ENCODE measurements at regions not wholly inside any gene's neighbourhood (a gene's known extent, or its start where the extent isn't known, plus 50 kb on each side); places are given as distances from the start of the nearest gene placed in this dataset.

DNA sequence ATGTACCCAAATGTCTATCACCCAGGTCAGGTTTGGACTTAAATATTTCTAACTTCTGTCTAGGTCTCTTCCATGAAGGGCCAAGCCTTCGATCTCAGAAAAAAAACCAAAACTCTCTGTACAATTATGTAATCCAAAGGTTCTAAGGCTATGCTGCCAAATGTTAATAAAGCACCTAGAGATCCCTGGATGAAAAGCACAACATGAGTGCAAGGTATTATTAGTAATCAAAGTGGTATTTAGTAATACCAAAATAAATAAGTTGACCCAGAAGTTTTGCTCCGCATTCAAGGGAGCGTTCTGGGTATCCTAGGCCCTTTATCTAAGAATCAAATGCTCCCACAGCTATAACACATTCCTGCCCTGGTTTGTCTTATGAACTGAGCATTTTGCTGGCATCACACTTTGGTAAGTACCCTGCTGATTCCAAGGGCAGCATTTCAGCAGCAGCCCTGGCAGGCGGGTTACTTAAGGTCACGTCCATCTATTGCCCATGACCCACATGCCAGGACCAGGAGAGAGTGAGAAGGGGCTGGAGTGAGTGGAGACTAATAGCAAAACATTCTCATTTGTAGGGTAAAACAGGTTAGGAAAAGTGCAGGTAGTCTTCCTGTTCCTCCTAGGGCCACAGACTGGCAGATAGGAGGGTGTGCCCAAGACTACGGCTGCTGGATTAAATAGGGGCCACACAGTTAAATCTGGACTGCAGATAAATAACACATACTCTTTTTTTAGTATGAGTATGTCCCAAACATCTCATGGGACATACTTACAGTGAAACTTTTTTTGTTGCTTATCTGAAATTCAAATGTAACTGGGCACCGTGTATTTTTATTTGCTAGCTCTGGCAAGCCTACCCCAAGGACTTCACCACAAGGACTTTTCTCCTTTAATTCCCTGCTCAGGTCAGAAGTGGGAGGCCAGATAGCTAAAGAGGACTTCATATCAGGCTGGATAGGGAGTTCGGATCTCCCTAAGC is 76.0 kb upstream of the SNRK start:
- no peak for DNase-seq (ENCODE audit: low read depth in 2 of 3, low spot score in 2 of 3)

DNA sequence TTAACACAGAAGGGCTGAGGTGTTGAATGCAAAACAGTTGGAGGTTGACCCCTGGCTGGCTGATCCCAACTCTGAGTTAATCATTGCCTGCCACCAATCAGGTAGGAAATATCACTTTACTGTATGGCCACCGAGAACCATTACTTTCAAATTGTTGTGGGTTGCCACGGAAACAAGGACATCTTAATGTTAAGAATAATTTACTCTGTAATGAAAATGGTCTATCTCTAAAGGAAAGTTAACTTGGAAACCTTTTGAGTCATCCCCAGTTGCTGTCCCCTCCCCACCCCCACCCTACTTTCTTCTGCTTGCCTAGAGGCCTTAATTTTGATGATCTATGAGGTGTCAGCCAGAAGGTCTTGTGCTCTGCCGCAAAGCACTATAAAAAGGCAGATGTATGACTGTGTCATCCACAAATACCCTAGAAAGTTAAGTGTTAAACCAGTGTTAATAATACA is 78.7 kb upstream of the SNRK start:
- no peak for DNase-seq (ENCODE audit: low read depth in 2 of 3, low spot score in 2 of 3)

- DNase-seq (ENCODE audit: low read depth in 2 of 3, low spot score in 2 of 3) = no peak
Observed at GRCh38 chr3:43206632-43207031, 79.7 kb upstream of the SNRK start.

- no peak for DNase-seq (ENCODE audit: low read depth in 2 of 3, low spot score in 2 of 3)
Observed at GRCh38 chr3:43206105-43206504, 80.2 kb upstream of the SNRK start.

- no peak for DNase-seq (ENCODE audit: low read depth in 2 of 3, low spot score in 2 of 3)
Observed at GRCh38 chr3:43203022-43203421, 83.3 kb upstream of the SNRK start.

GRCh38 chr3:43201581-43201980 is 84.8 kb upstream of the SNRK start:
- DNase-seq (ENCODE audit: low read depth in 2 of 3, low spot score in 2 of 3) = no peak

- DNase-seq (ENCODE audit: low read depth in 2 of 3, low spot score in 2 of 3) = no peak
Observed at GRCh38 chr3:43199645-43200306, 86.6 kb upstream of the SNRK start.

GRCh38 chr3:43198791-43199644 is 87.3 kb upstream of the SNRK start:
- no peak for DNase-seq (ENCODE audit: low read depth in 2 of 3, low spot score in 2 of 3)

- DNase-seq (ENCODE audit: low read depth in 2 of 3, low spot score in 2 of 3) = no peak
Observed at GRCh38 chr3:43198301-43198700, 88.0 kb upstream of the SNRK start.

GRCh38 chr3:43197181-43197580 is 89.2 kb upstream of the SNRK start:
- DNase-seq (ENCODE audit: low read depth in 2 of 3, low spot score in 2 of 3) = no peak

DNA sequence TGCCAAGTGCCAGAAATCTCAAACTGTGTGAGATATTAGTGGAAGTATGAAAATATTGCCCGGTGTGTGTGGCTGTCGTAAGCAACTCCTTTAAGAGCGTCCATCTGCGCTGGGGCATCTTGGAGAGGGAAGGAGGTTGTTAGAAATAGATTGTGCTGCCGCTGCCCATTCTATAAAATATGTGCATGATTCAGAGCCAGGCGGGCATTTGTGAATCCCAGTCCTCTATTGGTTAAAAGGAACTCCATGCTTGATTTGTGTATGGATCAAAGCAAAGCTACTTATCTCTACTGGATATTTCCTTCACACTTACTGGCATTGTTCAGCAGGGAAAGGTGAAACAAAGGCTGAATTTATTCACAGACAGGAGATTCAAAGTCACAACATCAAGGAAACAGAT is 89.6 kb upstream of the SNRK start:
- no peak for DNase-seq (ENCODE audit: low read depth in 2 of 3, low spot score in 2 of 3)

GRCh38 chr3:43195115-43195498 is 89.2 kb upstream of the POMGNT2 start:
- DNase-seq (ENCODE audit: low read depth in 2 of 3, low spot score in 2 of 3) = no peak

- DNase-seq (ENCODE audit: low read depth in 2 of 3, low spot score in 2 of 3) = no peak
Observed at GRCh38 chr3:43194490-43195114, 88.7 kb upstream of the POMGNT2 start.

DNA sequence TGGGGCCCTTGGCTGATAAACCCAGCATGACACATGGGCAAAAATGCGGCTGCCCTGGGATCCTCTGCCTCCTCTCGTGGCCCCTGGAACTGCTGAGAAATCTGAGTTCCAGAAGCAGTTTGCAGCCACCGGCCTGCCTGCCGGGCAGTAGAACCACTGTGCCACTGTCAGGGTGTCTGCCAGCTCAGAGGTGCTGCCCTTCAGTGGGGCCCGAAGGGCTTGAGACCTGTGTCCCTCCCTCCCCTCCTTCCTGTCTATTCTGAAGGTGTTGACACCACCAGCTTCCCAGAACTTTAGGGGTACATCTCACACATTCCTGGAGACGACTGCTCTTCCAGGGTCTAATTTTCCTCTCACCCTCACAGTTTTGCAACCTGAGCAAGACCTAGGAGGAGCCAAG is 88.2 kb upstream of the POMGNT2 start:
- DNase-seq (ENCODE audit: low read depth in 2 of 3, low spot score in 2 of 3) = no peak

DNA sequence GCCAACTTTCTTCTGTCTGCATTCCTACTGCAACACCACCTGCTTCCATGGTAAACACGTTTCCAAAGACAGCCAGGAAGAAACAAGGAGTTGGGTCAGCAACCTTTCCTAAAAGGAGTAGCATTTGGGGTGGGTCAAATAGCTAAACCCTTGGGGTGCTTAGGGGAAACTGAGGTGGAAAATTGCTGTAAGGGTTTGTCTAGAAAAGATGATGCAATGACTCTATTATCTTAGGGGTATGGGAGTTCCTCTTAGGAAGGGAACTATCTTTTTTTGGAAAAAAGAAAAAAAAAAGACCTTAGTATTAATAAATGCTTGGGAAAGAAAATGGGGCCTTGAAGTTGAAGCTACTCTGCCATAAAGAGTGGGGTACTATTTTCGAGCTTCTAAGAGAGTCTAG is 86.1 kb upstream of the POMGNT2 start:
- no peak for DNase-seq (ENCODE audit: low read depth in 2 of 3, low spot score in 2 of 3)

DNA sequence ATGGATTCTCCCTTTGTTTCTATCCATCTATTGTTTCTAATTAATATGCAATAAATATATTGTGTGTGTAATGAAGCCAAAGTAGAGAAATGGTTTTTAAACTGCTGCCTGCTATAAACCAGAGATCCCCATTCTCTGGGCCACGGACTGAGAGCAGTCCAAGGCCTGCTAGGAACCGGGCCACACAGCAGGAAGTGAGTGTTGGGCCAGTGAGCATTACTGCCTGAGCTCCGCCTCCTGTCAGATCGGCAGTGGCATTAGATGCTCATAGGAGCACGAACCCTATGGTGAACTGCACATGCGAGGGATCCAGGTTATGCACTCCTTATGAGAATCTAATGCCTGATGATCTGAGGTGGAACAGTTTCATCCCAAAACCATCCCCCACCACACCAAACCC is 85.2 kb upstream of the POMGNT2 start:
- DNase-seq (ENCODE audit: low read depth in 2 of 3, low spot score in 2 of 3) = no peak

GRCh38 chr3:43190670-43191069 is 84.8 kb upstream of the POMGNT2 start:
- no peak for DNase-seq (ENCODE audit: low read depth in 2 of 3, low spot score in 2 of 3)

DNA sequence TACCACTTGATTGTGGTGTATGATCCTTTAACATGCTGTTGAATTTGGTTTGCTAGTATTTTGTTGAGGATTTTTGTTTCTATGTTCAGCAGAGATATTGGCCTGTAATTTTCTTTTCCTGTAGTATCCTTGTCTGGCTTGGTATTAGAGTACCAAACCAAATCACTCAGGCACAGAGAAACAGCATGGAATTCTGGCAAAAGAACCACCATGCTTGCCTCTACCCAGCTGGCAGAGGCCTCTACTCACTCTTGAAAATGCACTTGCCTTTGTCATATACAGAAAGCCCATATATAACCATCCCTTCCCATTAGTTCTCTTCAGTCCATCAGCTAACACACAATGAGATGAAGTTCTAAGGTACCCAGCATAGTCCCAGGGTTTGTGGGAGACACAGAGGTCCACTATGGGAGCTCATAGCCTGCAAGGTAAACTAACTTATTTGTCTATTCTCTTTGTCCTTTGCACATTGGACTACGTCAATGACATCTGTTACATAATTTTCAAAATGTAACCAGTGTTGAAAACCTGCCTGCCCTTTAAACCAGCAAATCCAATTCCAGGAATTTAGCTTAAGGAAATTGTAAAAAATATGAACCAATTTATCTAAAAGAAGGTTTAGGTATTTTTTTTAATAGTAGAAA is 82.1 kb upstream of the POMGNT2 start:
- no peak for DNase-seq (ENCODE audit: low read depth in 2 of 3, low spot score in 2 of 3)

DNA sequence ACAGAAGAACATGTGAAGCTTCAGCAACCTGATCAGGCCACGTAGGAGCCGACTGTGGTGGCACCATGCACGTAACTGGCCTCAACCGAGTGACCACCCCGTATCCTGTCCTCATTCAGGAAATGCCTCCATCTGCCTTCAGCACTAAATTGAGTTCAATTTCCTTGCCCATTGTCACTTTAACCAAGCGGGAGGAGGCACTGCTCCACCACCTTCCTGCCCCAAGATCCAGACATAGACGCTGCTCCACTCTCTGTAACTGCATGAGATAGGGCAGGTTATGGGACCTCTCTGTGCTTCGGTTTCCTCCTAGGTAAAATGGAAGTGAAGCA is 80.1 kb upstream of the POMGNT2 start:
- no peak for DNase-seq (ENCODE audit: low read depth in 2 of 3, low spot score in 2 of 3)

DNA sequence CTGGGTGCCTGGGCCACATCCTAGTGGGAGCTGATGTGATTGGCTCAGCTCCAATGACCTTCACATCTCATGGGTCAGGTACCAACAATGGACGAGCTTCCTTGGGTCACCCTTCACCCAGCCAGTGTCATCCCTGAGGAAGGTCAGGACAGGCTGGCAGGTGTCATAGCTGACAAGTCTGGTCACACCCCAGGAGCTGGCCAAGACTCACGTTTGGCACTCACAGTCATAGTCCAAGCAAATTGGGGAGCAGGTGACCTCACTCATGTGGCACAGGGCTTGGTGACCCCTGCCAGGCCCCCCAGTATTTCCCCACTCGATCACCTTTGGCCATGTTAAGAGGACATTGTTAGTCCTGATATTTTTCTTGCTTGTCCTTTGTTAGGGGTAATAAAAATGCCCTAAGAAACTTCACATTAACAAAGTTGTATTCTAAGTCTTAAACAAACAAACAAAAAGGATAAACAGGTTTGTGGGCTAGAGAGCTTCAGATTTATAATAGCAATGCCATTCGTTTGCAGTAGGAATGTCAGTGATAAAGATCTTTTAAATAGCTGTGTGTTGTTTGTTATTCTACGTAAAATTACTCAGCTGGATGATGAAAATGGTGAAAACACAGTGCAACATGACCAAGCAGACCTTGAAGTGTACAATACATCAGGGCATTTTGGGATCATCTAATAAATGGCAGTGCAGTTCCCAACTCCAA is 79.5 kb upstream of the POMGNT2 start:
- no peak for DNase-seq (ENCODE audit: low read depth in 2 of 3, low spot score in 2 of 3)
